NCI-H1694 (cell line): ENCODE measurements at regions not wholly inside any gene's neighbourhood (a gene's known extent, or its start where the extent isn't known, plus 50 kb on each side); places are given as distances from the start of the nearest gene placed in this dataset.
"Not testable (repeated sequence)": the region's sequence is repeated elsewhere in the genome, so short reads cannot be mapped to it uniquely, and the experiment has no call there.

Experiments
- DNase-seq: peaks from one replicate; lab custom pipeline; 2025; lab: John Stamatoyannopoulos, UW

GRCh38 chr5:18732556-18733479 is 1098.6 kb downstream of the TAF11L14 start:
- DNase-seq = no peak

GRCh38 chr5:18736051-18736398 is 1101.8 kb downstream of the TAF11L14 start:
- DNase-seq = no peak

GRCh38 chr5:18736736-18737135 is 1102.5 kb downstream of the TAF11L14 start:
- not testable (repeated sequence) for DNase-seq

GRCh38 chr5:18740301-18740700 is 1106.0 kb downstream of the TAF11L14 start:
- no peak for DNase-seq

GRCh38 chr5:18742830-18743229 is 1108.6 kb downstream of the TAF11L14 start:
- no peak for DNase-seq

- DNase-seq = no peak
These were observed 1110.2 kb downstream of the TAF11L14 start for GRCh38 chr5:18744441-18744840.

GRCh38 chr5:18745042-18745987 is 1111.1 kb downstream of the TAF11L14 start:
- peak; percentile 42 for DNase-seq

GRCh38 chr5:18745988-18746615 is 1111.8 kb downstream of the TAF11L14 start:
- DNase-seq = peak; percentile 40

- no peak for DNase-seq
These were observed 1115.5 kb downstream of the TAF11L14 start for GRCh38 chr5:18749763-18750162.

GRCh38 chr5:18752317-18752716 is 1118.1 kb downstream of the TAF11L14 start:
- DNase-seq = no peak

GRCh38 chr5:18754201-18754600 is 1119.9 kb downstream of the TAF11L14 start:
- DNase-seq = no peak

- no peak for DNase-seq
These were observed 1127.5 kb downstream of the TAF11L14 start for GRCh38 chr5:18761801-18762200.

GRCh38 chr5:18764161-18764560 is 1129.9 kb downstream of the TAF11L14 start:
- DNase-seq = no peak

GRCh38 chr5:18765304-18765703 is 1131.0 kb downstream of the TAF11L14 start:
- DNase-seq = no peak

- no peak for DNase-seq
These were observed 1136.9 kb downstream of the TAF11L14 start for GRCh38 chr5:18771097-18771610.

GRCh38 chr5:18772475-18772874 is 1138.2 kb downstream of the TAF11L14 start:
- no peak for DNase-seq

GRCh38 chr5:18778225-18778624 is 1144.0 kb downstream of the TAF11L14 start:
- DNase-seq = no peak

- DNase-seq = no peak
These were observed 1155.1 kb downstream of the TAF11L14 start for GRCh38 chr5:18789218-18789998.

GRCh38 chr5:18792145-18792544 is 1157.9 kb downstream of the TAF11L14 start:
- no peak for DNase-seq

GRCh38 chr5:18797222-18797621 is 1163.0 kb downstream of the TAF11L14 start:
- no peak for DNase-seq

- no peak for DNase-seq
These were observed 1163.8 kb downstream of the TAF11L14 start for GRCh38 chr5:18798058-18798457.
